Suppressor macrophage (primary cell): ENCODE measurements at regions not wholly inside any gene's neighbourhood (a gene's known extent, or its start where the extent isn't known, plus 50 kb on each side); places are given as distances from the start of the nearest gene placed in this dataset.

ENCODE experiments used
- DNase-seq, 4 experiments: peaks; one replicate each; pipeline ENCODE4 v3.0.0-alpha.2; 2020 to 2022

- DNase-seq: no peak
These were observed 146.2 kb downstream of the DACT1 start for GRCh38 chr14:58783792-58784511.

DNA sequence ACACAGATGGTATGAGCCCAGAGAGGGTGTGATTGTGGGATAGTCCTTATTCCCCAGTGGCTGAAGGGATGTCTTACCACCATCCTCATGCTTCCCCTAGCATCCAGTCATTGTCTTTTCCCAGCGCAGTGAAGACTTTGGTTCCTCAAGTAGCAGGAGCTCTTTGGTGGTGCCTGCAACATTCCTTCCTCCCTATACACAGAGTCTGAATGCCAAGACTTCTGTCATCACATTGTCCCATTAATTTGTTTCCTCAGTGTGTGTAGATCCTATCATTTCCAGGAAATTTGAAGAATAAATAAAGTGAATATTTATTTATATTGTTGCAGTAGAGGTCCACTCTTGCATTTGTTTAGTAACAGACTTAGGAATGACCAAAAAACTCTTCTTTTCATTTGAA lies 147.2 kb downstream of the DACT1 start:
- DNase-seq: no peak

DNA sequence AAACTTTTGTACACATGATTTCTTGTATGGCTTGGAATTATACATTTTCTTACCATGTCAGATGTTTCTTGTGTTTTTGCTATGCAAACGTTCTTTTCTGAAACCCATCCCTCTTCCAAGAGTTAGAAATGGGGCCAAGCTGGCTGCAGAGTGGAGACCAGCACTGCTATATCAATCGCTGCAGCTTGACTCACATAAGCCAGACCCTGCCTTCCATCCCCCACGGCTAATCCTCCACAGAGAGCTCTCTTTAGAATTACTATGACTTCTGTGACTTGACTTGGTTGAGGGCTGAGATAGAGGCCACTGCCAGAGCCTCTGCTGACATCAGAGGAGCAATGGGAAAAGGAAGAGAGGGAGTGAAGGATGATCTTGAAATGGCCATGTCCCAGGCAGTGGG lies 147.9 kb downstream of the DACT1 start:
- no peak for DNase-seq

DNA sequence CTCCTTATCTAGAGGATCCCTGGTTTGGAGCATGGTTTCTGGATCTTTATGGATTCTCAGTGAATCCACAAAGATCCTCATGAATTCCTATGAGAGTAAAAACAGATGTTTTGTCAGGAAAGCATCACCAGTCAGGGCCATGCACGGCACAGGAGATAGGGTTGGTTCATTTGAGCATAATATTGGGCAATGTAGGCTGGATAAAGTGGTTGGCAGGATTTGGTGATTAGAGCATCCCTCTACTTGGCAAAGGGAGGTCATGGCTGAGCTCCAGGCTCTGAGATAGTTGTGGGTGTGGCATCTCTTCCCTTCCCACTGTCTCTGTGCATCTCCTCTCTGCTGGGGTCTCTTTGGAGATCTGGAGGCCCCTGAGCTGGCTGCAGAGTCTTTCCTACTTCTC lies 149.8 kb downstream of the DACT1 start:
- DNase-seq: no peak

GRCh38 chr14:58788655-58789503 lies 151.1 kb downstream of the DACT1 start:
- peak in 1 of 4 experiments; percentile 11 for DNase-seq

DNA sequence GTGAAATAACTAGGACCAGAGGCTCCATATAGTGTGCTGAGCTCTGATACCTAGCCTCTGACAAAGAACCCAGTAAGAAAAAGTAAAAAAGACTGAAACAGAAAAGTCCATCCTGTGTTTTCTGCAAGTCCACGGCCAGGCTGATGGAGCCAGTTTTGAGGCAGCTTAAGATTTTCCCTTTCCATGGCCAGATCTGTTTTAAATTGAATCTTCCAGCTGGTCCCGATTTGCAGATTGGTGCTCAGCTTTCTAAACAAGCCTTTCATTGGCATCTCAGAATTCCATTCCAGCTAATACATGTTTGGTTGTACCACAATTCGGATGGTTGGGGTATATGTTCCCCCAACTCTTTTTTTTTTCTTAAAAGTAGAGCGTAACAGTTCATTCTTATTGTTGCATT lies 152.0 kb downstream of the DACT1 start:
- no peak for DNase-seq

GRCh38 chr14:58792416-58792815 lies 154.7 kb downstream of the DACT1 start:
- no peak for DNase-seq

DNA sequence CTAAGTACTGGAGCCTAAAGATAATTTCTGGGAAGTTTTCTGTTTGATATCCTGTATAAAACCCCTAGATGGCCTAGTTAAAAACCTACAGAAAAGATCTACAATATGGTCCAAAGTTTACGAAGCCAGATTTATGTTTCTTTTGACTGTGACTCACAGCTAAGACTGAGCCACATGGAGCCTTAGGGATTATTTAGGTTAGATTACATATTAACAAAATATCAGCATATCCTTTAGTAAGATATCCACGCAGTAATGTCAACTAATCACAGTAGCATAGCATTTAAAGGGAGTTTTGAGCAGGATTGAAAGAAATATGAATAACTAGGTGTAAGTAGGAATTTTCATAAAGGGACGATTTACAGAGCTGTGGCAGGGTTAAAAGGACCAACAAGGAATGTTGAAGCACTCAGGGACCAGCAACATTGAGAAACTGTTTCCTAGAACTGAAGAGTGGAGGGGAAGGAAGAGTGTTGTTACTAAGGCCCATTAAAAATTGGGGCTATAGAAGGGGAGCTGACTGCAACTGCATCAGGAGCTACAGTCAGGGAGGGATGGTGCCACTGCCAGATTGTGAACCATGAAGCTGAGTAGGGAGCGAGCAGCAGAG lies 155.5 kb downstream of the DACT1 start:
- no peak for DNase-seq

DNA sequence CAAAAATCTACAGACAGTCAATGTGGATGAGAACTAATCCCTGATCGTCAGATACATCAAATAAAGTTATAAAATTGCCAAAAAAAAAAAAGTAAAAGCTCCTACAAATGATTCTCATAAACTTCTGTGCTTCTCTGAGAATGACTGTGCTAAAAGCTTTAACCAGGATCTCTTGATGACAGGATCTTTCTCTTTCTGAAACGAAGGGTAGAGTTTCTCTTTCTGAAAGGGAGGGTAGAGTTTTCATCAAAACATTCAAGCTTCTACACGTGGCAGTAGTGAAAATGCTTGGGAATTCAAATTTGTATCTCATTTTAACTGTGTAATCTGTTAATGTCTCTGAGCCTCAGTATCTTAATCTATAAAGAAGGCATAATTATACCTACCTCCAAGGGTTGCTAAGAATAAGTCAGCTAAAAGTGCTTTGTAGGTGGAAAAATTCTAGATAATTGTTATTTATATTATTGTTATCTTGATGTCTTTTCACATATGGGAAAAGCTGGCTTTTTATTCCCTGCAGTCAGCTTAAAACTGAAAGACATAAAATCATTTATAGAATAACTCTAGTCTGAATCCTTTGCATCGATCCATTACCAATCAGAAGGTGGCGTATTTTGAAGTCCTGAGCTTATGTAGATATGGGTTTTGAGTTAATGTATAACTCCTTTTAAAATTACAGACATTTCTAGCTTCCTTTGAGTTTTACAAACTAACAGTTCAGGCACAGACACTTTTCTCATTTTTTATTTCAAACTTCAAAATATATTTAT lies 157.4 kb downstream of the DACT1 start:
- DNase-seq: no peak

- no peak for DNase-seq
These were observed 158.7 kb downstream of the DACT1 start for GRCh38 chr14:58796242-58797009.

- no peak for DNase-seq
These were observed 159.3 kb downstream of the DACT1 start for GRCh38 chr14:58797010-58797429.

DNA sequence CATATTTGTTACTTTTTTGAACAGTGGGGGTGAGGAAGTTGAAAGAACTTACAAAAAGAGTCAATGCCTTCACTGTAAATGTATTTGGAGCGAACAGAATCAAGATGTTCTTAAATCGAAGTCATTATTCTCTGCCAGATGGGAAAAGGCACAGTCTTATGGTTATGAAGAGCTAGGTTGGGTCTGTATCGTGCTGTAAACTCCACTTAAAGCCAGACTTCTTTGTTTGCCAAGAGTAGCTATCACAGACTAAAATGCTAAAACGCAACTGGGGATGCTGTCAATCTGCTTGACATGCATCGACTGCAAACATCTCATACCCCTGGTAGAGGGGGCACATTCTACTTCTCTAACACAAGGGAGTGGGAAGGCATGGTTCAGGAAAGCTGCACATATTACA lies 160.4 kb downstream of the DACT1 start:
- DNase-seq: no peak

DNA sequence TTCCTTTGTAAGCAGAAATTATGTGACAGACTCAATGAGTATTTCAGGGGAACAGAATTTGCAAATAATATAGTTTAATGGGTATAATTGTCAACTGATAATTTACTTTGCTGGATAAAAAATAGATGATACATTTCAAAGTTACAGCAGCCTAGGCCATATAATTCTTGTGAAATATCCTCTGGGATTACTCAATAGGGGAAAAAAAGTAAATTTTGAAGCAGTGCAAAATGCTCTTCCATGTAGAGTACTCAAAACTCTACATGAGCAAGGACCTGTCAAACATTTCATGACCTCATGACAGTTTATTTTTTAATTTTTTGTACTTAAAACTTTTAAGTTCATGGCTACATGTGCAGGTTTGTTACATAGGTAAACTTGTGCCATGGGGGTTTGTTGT lies 163.3 kb downstream of the DACT1 start:
- DNase-seq: peak in 2 of 4 experiments; percentile 13 to 35

- no peak for DNase-seq
These were observed 167.3 kb downstream of the DACT1 start for GRCh38 chr14:58805057-58805456.

DNA sequence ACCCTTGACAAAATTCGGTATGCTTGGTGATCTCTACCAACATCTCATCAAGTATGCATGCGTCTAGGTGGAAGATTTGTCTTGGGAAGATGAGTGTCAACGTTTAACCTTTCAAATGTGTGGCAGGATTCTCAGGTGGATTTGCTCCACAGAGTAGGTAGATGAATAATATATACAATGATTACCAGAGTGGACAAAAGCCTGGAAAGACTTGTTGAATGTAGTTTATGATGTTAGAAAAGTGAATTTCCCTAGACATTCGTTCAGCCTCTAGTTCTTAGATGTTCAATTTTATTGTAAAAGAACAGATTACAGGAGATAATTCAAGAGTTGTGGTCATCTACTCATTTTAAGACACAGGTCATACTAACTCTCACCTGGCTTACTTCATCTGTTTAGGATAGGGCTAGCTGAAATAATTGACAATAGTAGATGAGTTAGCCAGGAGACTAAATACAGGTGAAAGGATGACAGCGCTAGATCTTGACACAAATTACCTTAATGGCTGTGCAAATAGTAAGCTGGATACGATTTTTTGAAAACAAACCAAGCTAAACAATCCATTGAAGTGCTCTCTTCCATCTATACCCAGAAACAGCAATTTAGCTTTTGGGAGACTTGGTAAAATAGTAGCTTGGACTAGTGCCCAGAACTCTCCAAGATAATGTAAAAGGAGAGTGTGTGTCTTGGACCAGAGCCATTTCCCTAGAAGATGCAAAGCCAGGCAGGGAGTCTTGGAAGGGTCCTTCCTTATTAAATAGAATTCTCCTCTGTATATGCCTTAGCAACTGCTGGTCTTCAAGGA lies 168.0 kb downstream of the DACT1 start:
- no peak for DNase-seq

DNA sequence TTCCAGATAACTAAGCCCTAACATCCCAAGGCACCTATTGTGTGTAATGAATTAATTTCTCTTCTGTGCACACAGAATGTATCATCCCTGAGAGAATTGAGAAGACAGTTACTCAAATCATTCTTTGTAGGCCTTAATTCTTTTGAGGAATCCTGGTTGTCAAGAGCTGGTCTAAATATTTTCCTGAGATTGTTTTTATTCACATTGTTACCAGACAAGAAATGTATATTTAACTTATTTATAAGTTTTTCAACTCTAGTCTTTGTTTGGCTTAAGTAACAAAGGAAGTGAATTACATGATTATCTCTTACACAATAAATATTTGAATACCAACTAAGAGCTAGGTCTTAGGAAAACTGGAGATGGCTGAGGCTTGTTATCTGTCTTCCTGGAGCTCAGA lies 169.4 kb downstream of the DACT1 start:
- DNase-seq: no peak

GRCh38 chr14:58808828-58809227 lies 171.1 kb downstream of the DACT1 start:
- DNase-seq: no peak

GRCh38 chr14:58809520-58809919 lies 171.8 kb downstream of the DACT1 start:
- DNase-seq: no peak

DNA sequence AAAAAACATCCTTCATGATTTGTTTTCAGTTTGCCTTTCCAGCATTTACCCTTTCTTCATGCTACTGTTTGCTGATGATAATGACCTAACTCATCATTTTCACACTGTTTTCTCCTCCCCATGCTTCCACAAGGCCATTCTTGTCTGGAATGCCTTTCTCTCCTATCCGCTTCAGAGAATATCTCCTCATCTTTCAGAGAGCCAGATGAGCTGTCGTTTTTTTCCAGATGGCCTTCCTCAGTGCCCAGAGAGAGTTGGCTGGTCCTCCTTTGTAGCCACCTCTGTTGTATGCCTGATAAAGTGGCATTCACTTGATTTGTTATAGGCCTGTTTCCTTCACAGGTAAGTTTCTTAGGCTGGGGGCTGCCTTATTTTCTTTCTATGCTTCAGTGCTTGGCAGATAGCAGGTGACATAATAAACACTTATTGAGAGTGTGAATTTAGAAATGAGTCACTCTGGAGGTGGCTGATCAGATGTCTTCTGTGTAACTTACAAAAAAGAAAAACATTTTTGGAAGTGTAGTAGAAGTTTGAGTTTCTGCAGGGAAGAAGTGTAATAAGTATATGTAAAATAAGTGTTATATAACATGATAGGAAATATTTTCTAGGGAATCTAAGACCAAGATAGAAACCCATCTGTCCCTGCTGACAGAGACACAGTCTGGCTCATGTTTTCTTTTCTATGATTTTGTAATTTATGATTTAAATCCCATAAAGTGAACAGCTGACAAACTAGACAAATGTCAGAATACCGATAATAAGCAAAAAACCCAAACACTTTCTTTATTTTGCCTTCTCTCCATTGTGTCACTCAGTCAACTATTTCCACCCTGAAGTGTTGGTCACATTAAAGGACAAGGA lies 174.5 kb downstream of the DACT1 start:
- no peak for DNase-seq

- no peak for DNase-seq
These were observed 176.0 kb downstream of the DACT1 start for GRCh38 chr14:58813745-58814144.
